ENCODE measurements at regions not wholly inside any gene's neighbourhood (a gene's known extent, or its start where the extent isn't known, plus 50 kb on each side); places are given as distances from the start of the nearest gene placed in this dataset.
"Not testable (repeated sequence)": the region's sequence is repeated elsewhere in the genome, so short reads cannot be mapped to it uniquely, and the experiment has no call there.

- Histone ChIP-seq H3K4me3 (no peak overlapping the region), H3K4me1 (no peaks in the 10 kb centered on the region), H3K27ac (peak overlapping the region; percentile 80), H3K9me3 (no peaks in the 10 kb centered on the region), H3K36me3 (ENCODE audit: insufficient read depth in 1 of 2, low read depth in 1 of 2) (no peaks in the 10 kb centered on the region), H3K27me3 (ENCODE audit: insufficient read depth in 3 of 3, low read length in 2 of 3) (no peaks in the 10 kb centered on the region)
- DNase-seq, result no peak
- intact Hi-C loops (cut with DNase I), result no loop called here
- ATAC-seq, result no peak
- no peak for TF ChIP-seq CTCF (IDR thresholded peaks at IDR 0.05)
Observed at GRCh38 chr6:85715797-85716196, 73.1 kb upstream of the SYNCRIP start.

GRCh38 chr6:85714893-85715530 is 72.3 kb upstream of the SYNCRIP start:
- ATAC-seq, result peak; percentile 54 to 99 (median 97)
- Histone ChIP-seq H3K36me3 (ENCODE audit: insufficient read depth in 1 of 2, low read depth in 1 of 2) (no peaks in the 10 kb centered on the region), H3K9me3 (no peaks in the 10 kb centered on the region), H3K27me3 (ENCODE audit: insufficient read depth in 3 of 3, low read length in 2 of 3) (no peaks in the 10 kb centered on the region), H3K4me3 (peak overlapping the region; percentile 28), H3K4me1 (no peaks in the 10 kb centered on the region), H3K27ac (peak overlapping the region; percentile 80)
- intact Hi-C loops (cut with DNase I), result no loop called here
- peak in 1 of 2 donors; percentile 40 for DNase-seq
- no peak for TF ChIP-seq CTCF (IDR thresholded peaks at IDR 0.05)
- 51 to 73% (median 56%) methylated on average over 9 of the region's 9 CpGs for WGBS, 3 donors

- no peak for TF ChIP-seq CTCF (IDR thresholded peaks at IDR 0.05)
- H3K9me3 ChIP-seq, result no peaks in the 10 kb centered on the region
- H3K36me3 ChIP-seq (ENCODE audit: insufficient read depth in 1 of 2, low read depth in 1 of 2), result no peaks in the 10 kb centered on the region
- no peak overlapping the region for H3K4me3 ChIP-seq
- DNase-seq (no peak), ATAC-seq (no peak)
- no peak overlapping the region for H3K27ac ChIP-seq
- no peaks in the 10 kb centered on the region for H3K27me3 ChIP-seq (ENCODE audit: insufficient read depth in 3 of 3, low read length in 2 of 3)
- intact Hi-C loops (cut with DNase I), result no loop called here
- 86 to 88% (median 86%) methylated on average over 2 of the region's 2 CpGs for WGBS, 3 donors
- H3K4me1 ChIP-seq, result no peaks in the 10 kb centered on the region
Observed at GRCh38 chr6:85712346-85712745, 69.7 kb upstream of the SYNCRIP start.

- DNase-seq; H3K27me3 ChIP-seq (ENCODE audit: insufficient read depth in 3 of 3, low read length in 2 of 3); H3K36me3 ChIP-seq (ENCODE audit: insufficient read depth in 1 of 2, low read depth in 1 of 2); ATAC-seq; H3K4me3 ChIP-seq; H3K9me3 ChIP-seq; H3K4me1 ChIP-seq; intact Hi-C loops (cut with DNase I); H3K27ac ChIP-seq: not testable (repeated sequence)
- 88 to 100% (median 93%) methylated on average over 1 of the region's 1 CpG for WGBS, 3 donors
Observed at GRCh38 chr6:85707515-85708145, 64.9 kb upstream of the SYNCRIP start.

- ATAC-seq (no peak), DNase-seq (no peak)
- 69 to 85% (median 79%) methylated on average over 3 of the region's 3 CpGs for WGBS, 3 donors
- no peak for TF ChIP-seq CTCF (IDR thresholded peaks at IDR 0.05)
- Histone ChIP-seq H3K4me3 (no peak overlapping the region), H3K27me3 (ENCODE audit: insufficient read depth in 3 of 3, low read length in 2 of 3) (no peaks in the 10 kb centered on the region), H3K36me3 (ENCODE audit: insufficient read depth in 1 of 2, low read depth in 1 of 2) (no peaks in the 10 kb centered on the region), H3K4me1 (no peaks in the 10 kb centered on the region), H3K9me3 (no peaks in the 10 kb centered on the region), H3K27ac (no peak overlapping the region)
- intact Hi-C loops (cut with DNase I), result no loop called here
Observed at GRCh38 chr6:85706272-85706671, 63.6 kb upstream of the SYNCRIP start.

All from psoas muscle (tissue), 7 donors.